Heart left ventricle (tissue), 16 donors: ENCODE measurements at regions not wholly inside any gene's neighbourhood (a gene's known extent, or its start where the extent isn't known, plus 50 kb on each side); places are given as distances from the start of the nearest gene placed in this dataset.

Experiments used
- ATAC-seq, 4 donors: fragments of 200-7000 bp; cut with Tn5 transposase; one replicate each; pipeline ENCODE4 v1.9.1; 2020 to 2022; ENCODE audit warnings: moderate library complexity in 4 of 4, mild to moderate bottlenecking in 3 of 4, moderate number of reproducible peaks in 1 of 4
- DNase-seq, 5 donors: peaks; one replicate each; pipeline ENCODE4 v3.0.0-alpha.2; 2020
- H3K27ac ChIP-seq, 12 donors: fragments of 200-600 bp; sonication (generic) in 4 of 12; one replicate each; pipeline versions ENCODE4 v1.5.0 to v1.8.0; 2016 to 2022; ENCODE audit warnings: mild to moderate bottlenecking in 2 of 12
- H3K27me3 ChIP-seq, 9 donors: fragments of 200-600 bp; sonication (generic) in 2 of 9; one replicate each; pipeline versions ENCODE4 v1.5.1 to v1.8.0; 2016 to 2022; ENCODE audit warnings: mild to moderate bottlenecking in 3 of 9
- H3K36me3 ChIP-seq, 9 donors: fragments of 200-600 bp; sonication (generic) in 2 of 9; one replicate each; pipeline versions ENCODE4 v1.5.0 to v1.8.0; 2018 to 2022; ENCODE audit warnings: mild to moderate bottlenecking in 2 of 9
- H3K4me1 ChIP-seq, 12 donors: fragments of 200-600 bp; sonication (generic) in 4 of 12; one replicate each; pipeline versions ENCODE4 v1.5.0 to v1.8.0; 2016 to 2022; ENCODE audit warnings: mild to moderate bottlenecking in 3 of 12
- H3K4me3 ChIP-seq, 12 donors: fragments of 200-600 bp; sonication (generic) in 4 of 12; one replicate each; pipeline versions ENCODE4 v1.5.0 to v1.8.0; 2017 to 2022; ENCODE audit warnings: mild to moderate bottlenecking in 9 of 12, moderate library complexity in 4 of 12
- H3K9me3 ChIP-seq, 12 donors: fragments of 200-600 bp; sonication (generic) in 4 of 12; one replicate each; pipeline versions ENCODE4 v1.5.0 to v1.8.0; 2016 to 2022; ENCODE audit warnings: mild to moderate bottlenecking in 1 of 12
- CTCF ChIP-seq, 12 donors: fragments of 200-600 bp; sonication (generic) in 4 of 12; IDR thresholded peaks; one replicate each; pipeline versions ENCODE4 v1.5.0 to v1.8.0; 2018 to 2022; ENCODE audit warnings: antibody characterized with exemption in 12 of 12, mild to moderate bottlenecking in 5 of 12
- POLR2A ChIP-seq, 2 donors: fragments of 450-650 bp; IDR thresholded peaks; one replicate each; pipeline ENCODE4 v1.6.1; 2017; ENCODE audit warnings: antibody characterized with exemption in 2 of 2, mild to moderate bottlenecking in 2 of 2, moderate library complexity in 2 of 2
- WGBS, 4 donors: extraction: QIAGEN DNeasy Blood & Tissue Kit in 2 of 4; methylation state at CpG; one replicate each; pipeline versions ENCODE4 v1.1.5 to v1.1.7; 2013 to 2018; 5-methylcytosine and 5-hydroxymethylcytosine counted together
- intact Hi-C, 10 donors: fragments of 100-400 bp; cut with DNase I; formaldehyde crosslinking; loops; one replicate each; pipeline versions ENCODE4 v1.11.1 to v1.14.2; 2022
- donor health status: ischemic (EF 13 %, LVEDD 7.1; RV severe dilation, severe dysfunction).
- donor health status: healthy with polysubstance abuse.
- donor health status: DM: no; HTN: yes; CAD: no.
- donor health status: DM: no; HTN: no; CAD: no.
- donor health status: ischemic (EF 25% LVEDD 6.9; RV normal size, moderate dysfunction).
- donor health status: ischemic (EF 25% LVEDD 5.7; RV mildly dilated, moderate dysfunction).
- donor health status: healthy.
- donor health status: DM: yes; HTN: yes; CAD: no.
- donor health status: ischemic (EF 35%, LVEDD 5.7; RV mildly dilated, moderate dysfunction).
- donor health status: nonischemic (EF 11% LVEDD 7.7; RV severe dilation, severe dysfunction).
- donor health status: DM: yes; HTN: yes; CAD: no.
- donor health status: PGD.
- donor health status: ischemic (EF 29% LVEDD 5.4; RV normal size, mild dysfunction).
- donor health status: nonischemic (EF 23%, LVEDD 6.1; RV moderate dilation, normal function).

GRCh38 chr15:38842226-38842625 is 277.6 kb upstream of the RASGRP1 start:
- ATAC-seq (no peak), DNase-seq (no peak)
- no peak overlapping the region for H3K27ac ChIP-seq
- H3K4me1 ChIP-seq, result peaks cover 0 to 10% (median 0%) of the 10 kb centered on the region in 12 donors
- 65 to 74% (median 72%) methylated on average over 1 of the region's 1 CpG for WGBS, 4 donors
- intact Hi-C loops, result no loop called here
- H3K9me3 ChIP-seq, result no peaks in the 10 kb centered on the region
- no peaks in the 10 kb centered on the region for H3K27me3 ChIP-seq
- no peak overlapping the region for H3K4me3 ChIP-seq
- TF ChIP-seq POLR2A (IDR thresholded peaks at IDR 0.05), result no peak
- TF ChIP-seq CTCF (IDR thresholded peaks at IDR 0.05), result no peak
- no peaks in the 10 kb centered on the region for H3K36me3 ChIP-seq

GRCh38 chr15:38843051-38843501 is 278.5 kb upstream of the RASGRP1 start:
- H3K9me3 ChIP-seq, result no peaks in the 10 kb centered on the region
- no peaks in the 10 kb centered on the region for H3K27me3 ChIP-seq
- H3K36me3 ChIP-seq, result no peaks in the 10 kb centered on the region
- ATAC-seq (no peak), DNase-seq (no peak)
- peaks cover 0 to 10% (median 0%) of the 10 kb centered on the region in 12 donors for H3K4me1 ChIP-seq
- no peak overlapping the region for H3K4me3 ChIP-seq
- TF ChIP-seq CTCF (IDR thresholded peaks at IDR 0.05) (no peak), POLR2A (IDR thresholded peaks at IDR 0.05) (no peak)
- 90 to 94% (median 92%) methylated on average over 3 of the region's 3 CpGs for WGBS, 4 donors
- intact Hi-C loops, result no loop called here
- no peak overlapping the region for H3K27ac ChIP-seq

- no peaks in the 10 kb centered on the region for H3K36me3 ChIP-seq
- no peak for DNase-seq
- H3K4me3 ChIP-seq, result no peak overlapping the region
- intact Hi-C loops, result no loop called here
- TF ChIP-seq CTCF (IDR thresholded peaks at IDR 0.05) (no peak), POLR2A (IDR thresholded peaks at IDR 0.05) (no peak)
- peaks cover 0 to 10% (median 0%) of the 10 kb centered on the region in 12 donors for H3K4me1 ChIP-seq
- H3K9me3 ChIP-seq, result no peaks in the 10 kb centered on the region
- ATAC-seq, result no peak
- WGBS, 4 donors, result 70 to 76% (median 75%) methylated on average over 10 of the region's 10 CpGs
- H3K27ac ChIP-seq, result no peak overlapping the region
- H3K27me3 ChIP-seq, result no peaks in the 10 kb centered on the region
Observed at GRCh38 chr15:38843736-38844590, 279.3 kb upstream of the RASGRP1 start.

GRCh38 chr15:38844736-38845135 is 280.1 kb upstream of the RASGRP1 start:
- Histone ChIP-seq H3K36me3 (no peaks in the 10 kb centered on the region), H3K27ac (no peak overlapping the region), H3K4me3 (no peak overlapping the region), H3K4me1 (peaks cover 0 to 10% (median 0%) of the 10 kb centered on the region in 12 donors), H3K27me3 (no peaks in the 10 kb centered on the region), H3K9me3 (no peaks in the 10 kb centered on the region)
- no peak for ATAC-seq
- intact Hi-C loops, result no loop called here
- WGBS, 4 donors, result 87 to 94% (median 90%) methylated on average over 1 of the region's 1 CpG
- TF ChIP-seq CTCF (IDR thresholded peaks at IDR 0.05) (no peak), POLR2A (IDR thresholded peaks at IDR 0.05) (no peak)
- no peak for DNase-seq
